Activated CD8-positive, alpha-beta memory T cell treated with anti-CD3 and anti-CD28 coated beads, Interleukin-2, amount 10 ng/mL, durations not matched to agents 7 days and 5 days (primary cell): ENCODE measurements at regions not wholly inside any gene's neighbourhood (a gene's known extent, or its start where the extent isn't known, plus 50 kb on each side); places are given as distances from the start of the nearest gene placed in this dataset.

Source experiments
- ATAC-seq: fragments of 150-1000 bp; cut with Tn5 transposase; one replicate; pipeline ENCODE4 v1.10.0; 2021; ENCODE audit warnings: moderate library complexity
- CTCF ChIA-PET: fragments of 350-600 bp; sonication (Branson Sonifier 250); formaldehyde crosslinking; loops from one replicate; lab custom pipeline; 2021; ENCODE audit warnings: antibody characterized with exemption; lab: Charles Lee
- DNase-seq: peaks from one replicate; pipeline ENCODE4 v3.0.0-alpha.2; 2020
- H3K27ac Mint-ChIP-seq: one replicate; pipeline ENCODE4 v1.8.0; 2021; ENCODE audit warnings: mild to moderate bottlenecking, mixed read lengths
- H3K27me3 Mint-ChIP-seq: one replicate; pipeline ENCODE4 v1.8.0; 2021; ENCODE audit warnings: mixed read lengths
- H3K36me3 Mint-ChIP-seq: one replicate; pipeline ENCODE4 v1.8.0; 2021; ENCODE audit warnings: mild to moderate bottlenecking, mixed read lengths
- H3K4me1 Mint-ChIP-seq: one replicate; pipeline ENCODE4 v1.8.0; 2021; ENCODE audit warnings: mixed read lengths
- H3K4me3 Mint-ChIP-seq: one replicate; pipeline ENCODE4 v1.8.0; 2021; ENCODE audit warnings: mild to moderate bottlenecking, moderate library complexity, mixed read lengths
- H3K9me3 Mint-ChIP-seq: one replicate; pipeline ENCODE4 v1.8.0; 2022; ENCODE audit warnings: low read depth, mixed read lengths

- no peaks in the 10 kb centered on the region for H3K36me3 Mint-ChIP-seq
- peaks cover 8% of the 10 kb centered on the region for H3K27me3 Mint-ChIP-seq
- no peaks in the 10 kb centered on the region for H3K9me3 Mint-ChIP-seq
- H3K27ac Mint-ChIP-seq = no peak overlapping the region
- no peak for DNase-seq
- H3K4me3 Mint-ChIP-seq = no peak overlapping the region
- ATAC-seq = no peak
- no peaks in the 10 kb centered on the region for H3K4me1 Mint-ChIP-seq
- CTCF ChIA-PET = no interaction called here
Measured at GRCh38 chr20:59462249-59462648, 142.1 kb upstream of the PHACTR3 start.

GRCh38 chr20:59463541-59463940 is 140.8 kb upstream of the PHACTR3 start:
- H3K27me3 Mint-ChIP-seq = peaks cover 7% of the 10 kb centered on the region
- no peaks in the 10 kb centered on the region for H3K4me1 Mint-ChIP-seq
- H3K27ac Mint-ChIP-seq = no peak overlapping the region
- ATAC-seq (no peak), DNase-seq (no peak)
- CTCF ChIA-PET = no interaction called here
- H3K9me3 Mint-ChIP-seq = no peaks in the 10 kb centered on the region
- no peak overlapping the region for H3K4me3 Mint-ChIP-seq
- no peaks in the 10 kb centered on the region for H3K36me3 Mint-ChIP-seq

GRCh38 chr20:59466107-59466815 is 138.1 kb upstream of the PHACTR3 start:
- Mint-ChIP-seq H3K9me3 (no peaks in the 10 kb centered on the region), H3K27ac (no peak overlapping the region), H3K4me3 (no peak overlapping the region), H3K27me3 (peaks cover 4% of the 10 kb centered on the region), H3K36me3 (no peaks in the 10 kb centered on the region), H3K4me1 (no peaks in the 10 kb centered on the region)
- CTCF ChIA-PET = no interaction called here
- ATAC-seq (no peak), DNase-seq (no peak)

GRCh38 chr20:59468831-59469230 is 135.5 kb upstream of the PHACTR3 start:
- CTCF ChIA-PET = no interaction called here
- H3K27ac Mint-ChIP-seq = no peak overlapping the region
- no peaks in the 10 kb centered on the region for H3K27me3 Mint-ChIP-seq
- no peaks in the 10 kb centered on the region for H3K36me3 Mint-ChIP-seq
- no peak overlapping the region for H3K4me3 Mint-ChIP-seq
- DNase-seq (no peak), ATAC-seq (no peak)
- H3K9me3 Mint-ChIP-seq = no peaks in the 10 kb centered on the region
- H3K4me1 Mint-ChIP-seq = no peaks in the 10 kb centered on the region

GRCh38 chr20:59469267-59470252 is 134.8 kb upstream of the PHACTR3 start:
- H3K27me3 Mint-ChIP-seq = peaks cover 6% of the 10 kb centered on the region
- H3K4me3 Mint-ChIP-seq = no peak overlapping the region
- H3K36me3 Mint-ChIP-seq = no peaks in the 10 kb centered on the region
- no peak for ATAC-seq
- no peak overlapping the region for H3K27ac Mint-ChIP-seq
- no peak for DNase-seq
- H3K9me3 Mint-ChIP-seq = no peaks in the 10 kb centered on the region
- CTCF ChIA-PET = no interaction called here
- no peaks in the 10 kb centered on the region for H3K4me1 Mint-ChIP-seq

GRCh38 chr20:59470521-59470920 is 133.8 kb upstream of the PHACTR3 start:
- ATAC-seq (no peak), DNase-seq (no peak)
- no peaks in the 10 kb centered on the region for H3K9me3 Mint-ChIP-seq
- peaks cover 6% of the 10 kb centered on the region for H3K27me3 Mint-ChIP-seq
- no peaks in the 10 kb centered on the region for H3K36me3 Mint-ChIP-seq
- CTCF ChIA-PET = no interaction called here
- no peak overlapping the region for H3K27ac Mint-ChIP-seq
- H3K4me1 Mint-ChIP-seq = no peaks in the 10 kb centered on the region
- no peak overlapping the region for H3K4me3 Mint-ChIP-seq

- Mint-ChIP-seq H3K9me3 (no peaks in the 10 kb centered on the region), H3K27me3 (peaks cover 13% of the 10 kb centered on the region), H3K4me3 (no peak overlapping the region), H3K27ac (no peak overlapping the region), H3K4me1 (no peaks in the 10 kb centered on the region), H3K36me3 (no peaks in the 10 kb centered on the region)
- CTCF ChIA-PET = no interaction called here
- ATAC-seq = no peak
- no peak for DNase-seq
Measured at GRCh38 chr20:59471653-59472421, 132.5 kb upstream of the PHACTR3 start.

GRCh38 chr20:59473742-59474141 is 130.6 kb upstream of the PHACTR3 start:
- Mint-ChIP-seq H3K27me3 (peaks cover 23% of the 10 kb centered on the region), H3K36me3 (no peaks in the 10 kb centered on the region), H3K4me1 (no peaks in the 10 kb centered on the region), H3K9me3 (no peaks in the 10 kb centered on the region), H3K27ac (no peak overlapping the region), H3K4me3 (no peak overlapping the region)
- CTCF ChIA-PET = no interaction called here
- ATAC-seq (no peak), DNase-seq (no peak)

- Mint-ChIP-seq H3K4me3 (no peak overlapping the region), H3K36me3 (no peaks in the 10 kb centered on the region), H3K4me1 (no peaks in the 10 kb centered on the region), H3K9me3 (no peaks in the 10 kb centered on the region), H3K27me3 (peaks cover 34% of the 10 kb centered on the region), H3K27ac (no peak overlapping the region)
- ATAC-seq (no peak), DNase-seq (no peak)
- CTCF ChIA-PET = interaction anchor here (1.1 kb wide), 1 partner anchor 15 kb away, joined by 6 read pairs; no protein-coding TSS in a partner anchor
Measured at GRCh38 chr20:59481067-59481466, 123.3 kb upstream of the PHACTR3 start.

GRCh38 chr20:59481477-59482018 is 122.8 kb upstream of the PHACTR3 start:
- no peak overlapping the region for H3K4me3 Mint-ChIP-seq
- H3K27me3 Mint-ChIP-seq = peaks cover 30% of the 10 kb centered on the region
- H3K9me3 Mint-ChIP-seq = no peaks in the 10 kb centered on the region
- DNase-seq = no peak
- no peaks in the 10 kb centered on the region for H3K4me1 Mint-ChIP-seq
- ATAC-seq = no peak
- CTCF ChIA-PET = interaction anchor here (1.1 to 1.2 kb wide), 2 partner anchors 14 kb away, joined by 3 to 6 read pairs; no protein-coding TSS in a partner anchor
- H3K36me3 Mint-ChIP-seq = no peaks in the 10 kb centered on the region
- H3K27ac Mint-ChIP-seq = no peak overlapping the region

- no peaks in the 10 kb centered on the region for H3K9me3 Mint-ChIP-seq
- no peak overlapping the region for H3K27ac Mint-ChIP-seq
- H3K4me3 Mint-ChIP-seq = no peak overlapping the region
- no peaks in the 10 kb centered on the region for H3K36me3 Mint-ChIP-seq
- ATAC-seq (no peak), DNase-seq (no peak)
- no peaks in the 10 kb centered on the region for H3K4me1 Mint-ChIP-seq
- peaks cover 25% of the 10 kb centered on the region for H3K27me3 Mint-ChIP-seq
- CTCF ChIA-PET = interaction anchor here (1.2 kb wide), 1 partner anchor 13 kb away, joined by 3 read pairs; no protein-coding TSS in a partner anchor
Measured at GRCh38 chr20:59482351-59483187, 121.8 kb upstream of the PHACTR3 start.

- DNase-seq (no peak), ATAC-seq (no peak)
- no peak overlapping the region for H3K27ac Mint-ChIP-seq
- H3K9me3 Mint-ChIP-seq = no peaks in the 10 kb centered on the region
- H3K27me3 Mint-ChIP-seq = peaks cover 19% of the 10 kb centered on the region
- CTCF ChIA-PET = interaction anchor here (0.7 kb wide), 1 partner anchor 87 kb away, joined by 3 read pairs; no protein-coding TSS in a partner anchor
- H3K4me3 Mint-ChIP-seq = no peak overlapping the region
- no peaks in the 10 kb centered on the region for H3K36me3 Mint-ChIP-seq
- no peaks in the 10 kb centered on the region for H3K4me1 Mint-ChIP-seq
Measured at GRCh38 chr20:59483481-59483880, 120.9 kb upstream of the PHACTR3 start.
